ENCODE measurements at regions not wholly inside any gene's neighbourhood (a gene's known extent, or its start where the extent isn't known, plus 50 kb on each side); places are given as distances from the start of the nearest gene placed in this dataset.
A peak's percentile ranks its signal among the peaks of the same experiment; 100 is the strongest.

GRCh38 chr10:93178226-93178625, 104.5 kb downstream of the CYP26A1 start:
- no peak for DNase-seq (ENCODE audit: low read depth)

- DNase-seq (ENCODE audit: low read depth): no peak
Measured at GRCh38 chr10:93180482-93180931, 106.8 kb downstream of the CYP26A1 start.

- DNase-seq (ENCODE audit: low read depth): no peak
Measured at GRCh38 chr10:93181271-93182048, 107.8 kb downstream of the CYP26A1 start.

GRCh38 chr10:93182049-93182327, 108.3 kb downstream of the CYP26A1 start:
- DNase-seq (ENCODE audit: low read depth): no peak

- DNase-seq (ENCODE audit: low read depth): no peak
Measured at GRCh38 chr10:93182790-93183189, 109.1 kb downstream of the CYP26A1 start.

- DNase-seq (ENCODE audit: low read depth): no peak
Measured at GRCh38 chr10:93186653-93187052, 113.0 kb downstream of the CYP26A1 start.

GRCh38 chr10:93189944-93190343, 116.3 kb downstream of the CYP26A1 start:
- no peak for DNase-seq (ENCODE audit: low read depth)

- DNase-seq (ENCODE audit: low read depth): no peak
Measured at GRCh38 chr10:93190372-93190771, 116.7 kb downstream of the CYP26A1 start.

GRCh38 chr10:93193906-93194305, 120.2 kb downstream of the CYP26A1 start:
- DNase-seq (ENCODE audit: low read depth): no peak

- peak; percentile 6 for DNase-seq (ENCODE audit: low read depth)
Measured at GRCh38 chr10:93198401-93199131, 124.9 kb downstream of the CYP26A1 start.

GRCh38 chr10:93199191-93199751, 125.6 kb downstream of the CYP26A1 start:
- DNase-seq (ENCODE audit: low read depth): no peak

- DNase-seq (ENCODE audit: low read depth): no peak
Measured at GRCh38 chr10:93204494-93205485, 131.1 kb downstream of the CYP26A1 start.

- no peak for DNase-seq (ENCODE audit: low read depth)
Measured at GRCh38 chr10:93206652-93207051, 133.0 kb downstream of the CYP26A1 start.

GRCh38 chr10:93208717-93209464, 135.2 kb downstream of the CYP26A1 start:
- no peak for DNase-seq (ENCODE audit: low read depth)

GRCh38 chr10:93211991-93212390, 138.3 kb downstream of the CYP26A1 start:
- no peak for DNase-seq (ENCODE audit: low read depth)

GRCh38 chr10:93215312-93215711, 141.6 kb downstream of the CYP26A1 start:
- no peak for DNase-seq (ENCODE audit: low read depth)

- no peak for DNase-seq (ENCODE audit: low read depth)
Measured at GRCh38 chr10:93216341-93216985, 142.8 kb downstream of the CYP26A1 start.

- no peak for DNase-seq (ENCODE audit: low read depth)
Measured at GRCh38 chr10:93218386-93218785, 144.7 kb downstream of the CYP26A1 start.

- no peak for DNase-seq (ENCODE audit: low read depth)
Measured at GRCh38 chr10:93219347-93219746, 145.7 kb downstream of the CYP26A1 start.

GRCh38 chr10:93220296-93221170, 146.8 kb downstream of the CYP26A1 start:
- no peak for DNase-seq (ENCODE audit: low read depth)

Measured in fibroblast of the conjunctiva (primary cell).